Amygdala (tissue), 56 donors: ENCODE measurements at regions not wholly inside any gene's neighbourhood (a gene's known extent, or its start where the extent isn't known, plus 50 kb on each side); places are given as distances from the start of the nearest gene placed in this dataset.
A peak's percentile ranks its signal among the peaks of the same experiment; 100 is the strongest.
"Not testable (repeated sequence)": the region's sequence is repeated elsewhere in the genome, so short reads cannot be mapped to it uniquely, and the experiment has no call there.

Experiments
- DNase-seq, 56 donors: peaks; one replicate each; lab custom pipeline; 2025; lab: John Stamatoyannopoulos, UW

GRCh38 chr1:45258059-45258650 lies 51.8 kb upstream of the ZSWIM5 start:
- no peak for DNase-seq

DNA sequence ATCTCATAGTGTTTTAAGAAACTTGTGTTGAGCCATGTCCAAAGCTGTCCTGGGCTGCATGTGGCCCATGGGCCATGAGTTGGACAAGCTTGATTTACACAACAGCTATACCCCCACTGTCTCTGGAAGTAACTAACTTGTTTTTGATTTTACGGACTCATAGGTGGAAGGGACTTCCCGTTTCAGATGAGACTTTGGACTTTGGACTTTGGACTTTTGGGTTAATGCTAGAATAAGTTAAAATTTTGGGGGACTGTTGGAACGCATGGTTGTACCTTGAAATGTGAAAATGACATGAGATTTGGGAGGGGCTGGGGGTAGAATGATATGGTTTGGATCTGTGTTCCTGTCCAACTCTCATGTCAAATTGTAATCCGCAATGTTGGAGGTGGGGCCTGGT lies 52.6 kb upstream of the ZSWIM5 start:
- no peak for DNase-seq

DNA sequence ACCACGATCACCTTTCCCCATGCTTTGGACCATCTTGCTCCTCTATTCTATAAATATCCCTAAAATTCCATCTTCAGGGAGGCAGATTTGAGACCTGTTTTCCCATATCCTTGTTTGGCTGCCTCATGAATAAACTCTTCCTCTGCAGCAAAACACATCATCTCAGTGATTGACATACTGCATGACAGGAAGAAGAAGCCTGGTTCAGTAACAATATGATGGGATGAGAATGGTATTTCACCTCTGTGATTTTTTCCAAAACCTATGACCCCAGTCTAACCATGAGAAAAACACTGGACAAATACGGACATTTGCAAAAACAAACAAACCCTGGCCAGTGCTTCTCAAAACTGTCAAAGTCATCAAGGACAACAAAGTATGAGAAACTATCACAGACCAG lies 53.8 kb upstream of the ZSWIM5 start:
- DNase-seq = no peak

DNA sequence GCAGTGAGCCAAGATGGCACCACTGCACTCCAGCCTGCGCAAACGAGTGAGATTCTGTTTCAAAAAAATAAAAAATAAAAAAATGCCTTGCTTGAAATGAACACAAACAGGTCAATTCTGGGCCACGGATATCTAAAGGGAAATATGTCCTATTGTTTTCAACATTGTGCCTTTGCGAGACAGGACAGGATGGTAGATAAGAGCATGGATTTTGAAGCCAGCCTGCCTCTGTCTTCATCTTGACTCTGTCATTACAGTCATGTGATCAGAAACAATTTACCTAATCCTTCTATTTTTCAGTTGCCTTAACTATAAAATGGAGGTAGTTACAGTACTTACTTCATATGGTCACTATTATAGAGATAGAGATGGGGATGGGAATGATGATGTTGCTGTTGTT lies 56.7 kb upstream of the ZSWIM5 start:
- DNase-seq = no peak

DNA sequence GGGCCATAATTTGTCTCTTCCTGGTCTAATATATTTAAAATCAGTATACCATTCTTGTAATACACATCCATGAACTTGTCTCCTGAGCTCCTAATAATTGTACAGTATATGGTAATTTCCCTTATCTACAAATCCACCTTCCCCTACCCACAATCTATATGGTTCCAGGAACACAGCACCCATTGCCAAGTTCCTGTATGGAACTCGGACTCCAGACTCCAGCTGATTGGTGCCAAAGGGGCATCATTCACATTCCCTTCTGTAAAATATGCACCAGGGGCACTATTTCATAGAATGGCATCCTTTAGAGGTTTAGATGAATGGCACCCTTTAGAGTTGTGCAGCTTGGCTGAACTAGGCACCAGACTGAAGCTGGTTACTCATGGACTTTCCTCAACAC lies 58.8 kb upstream of the ZSWIM5 start:
- no peak for DNase-seq

- DNase-seq = peak in 2 of 56 donors; percentile 2 to 3
Observed at GRCh38 chr1:45266151-45266801, 59.9 kb upstream of the ZSWIM5 start.

DNA sequence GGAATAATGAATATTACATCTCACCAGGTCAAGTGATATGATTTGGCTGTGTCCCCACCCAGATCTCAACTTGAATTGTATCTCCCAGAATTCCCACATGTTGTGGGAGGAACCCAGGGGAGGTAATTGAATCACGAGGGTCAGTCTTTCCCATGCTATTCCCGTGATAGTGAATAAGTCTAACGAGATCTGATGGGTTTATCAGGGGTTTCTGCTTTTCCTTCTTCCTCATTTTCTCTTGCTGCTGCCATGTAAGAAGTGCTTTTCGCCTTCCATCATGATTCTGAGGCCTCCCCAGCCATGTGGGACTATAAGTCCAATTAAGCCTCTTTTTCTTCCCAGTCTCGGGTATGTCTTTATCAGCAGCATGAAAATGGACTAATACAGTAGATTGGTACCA lies 58.4 kb upstream of the HPDL start:
- DNase-seq = not testable (repeated sequence)

GRCh38 chr1:45272267-45272666 lies 54.4 kb upstream of the HPDL start:
- not testable (repeated sequence) for DNase-seq

DNA sequence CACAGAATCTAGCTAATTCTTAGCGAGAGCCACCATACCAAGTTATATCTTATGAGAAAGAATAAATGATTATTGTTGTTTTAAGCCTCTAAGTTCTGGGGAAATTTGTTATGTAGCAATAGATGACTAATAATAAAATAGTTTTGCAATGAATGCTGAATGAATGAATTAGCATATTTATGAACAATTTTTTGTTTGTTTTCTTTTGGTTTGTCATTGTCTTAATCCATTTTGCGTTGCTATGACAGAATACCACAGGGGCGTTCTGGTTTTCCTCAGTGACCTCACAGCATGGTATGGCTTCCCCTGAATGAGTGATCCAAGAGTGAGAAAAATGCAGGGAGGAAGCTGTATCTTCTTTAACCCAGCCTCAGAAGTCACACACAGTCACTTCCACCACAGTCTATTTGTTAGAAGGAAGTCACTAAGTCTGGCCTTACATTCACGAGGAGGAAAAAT lies 53.8 kb upstream of the HPDL start:
- DNase-seq = no peak

DNA sequence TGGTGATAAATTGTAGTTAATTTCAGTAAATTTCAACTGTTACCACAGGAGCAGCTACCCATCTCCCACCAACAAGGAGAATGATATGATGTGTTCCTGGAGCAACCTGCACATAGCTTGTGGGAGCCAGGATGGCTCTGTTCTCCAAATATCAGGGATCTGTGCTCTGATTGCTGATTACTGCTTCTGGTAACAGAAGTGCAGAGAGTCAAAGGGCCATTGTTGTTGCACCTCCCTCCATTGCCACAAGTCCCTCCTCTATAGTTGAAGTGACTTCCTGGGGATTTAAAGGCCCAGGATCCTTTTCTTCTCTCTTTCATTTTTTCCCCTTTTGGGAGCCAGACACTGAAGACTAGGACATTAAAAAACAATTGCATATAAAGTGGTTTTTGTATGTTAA lies 51.6 kb upstream of the HPDL start:
- DNase-seq = peak in 15 of 56 donors; percentile 0 to 33 (median 11)
